ENCODE measurements at regions not wholly inside any gene's neighbourhood (a gene's known extent, or its start where the extent isn't known, plus 50 kb on each side); places are given as distances from the start of the nearest gene placed in this dataset.
"Not testable (repeated sequence)": the region's sequence is repeated elsewhere in the genome, so short reads cannot be mapped to it uniquely, and the experiment has no call there.

DNA sequence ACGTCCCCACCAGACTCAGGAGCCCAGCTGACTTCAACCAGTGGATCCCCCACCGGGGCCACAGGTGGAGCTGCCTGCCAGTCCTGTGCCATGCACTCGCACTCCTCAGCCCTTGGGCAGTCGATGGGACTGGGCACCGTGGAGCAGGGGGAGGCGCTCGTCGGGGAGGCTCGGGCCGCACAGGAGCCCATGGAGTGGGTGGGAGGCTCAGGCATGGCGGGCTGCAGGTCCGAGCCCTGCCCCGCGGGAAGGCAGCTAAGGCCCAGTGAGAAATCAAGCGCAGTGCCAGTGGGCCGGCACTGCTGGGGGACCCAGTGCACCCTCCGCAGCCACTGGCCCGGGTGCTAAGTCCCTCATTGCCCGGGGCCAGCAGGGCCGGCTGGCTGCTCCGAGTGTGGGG is 52.3 kb upstream of the LRRC30 start:
- not testable (repeated sequence) for ATAC-seq; H3K4me1 ChIP-seq (ENCODE audit: low read depth); H3K4me3 ChIP-seq; H3K9me3 ChIP-seq; H3K36me3 ChIP-seq (ENCODE audit: low read depth); DNase-seq
- intact Hi-C loops (cut with DNase I, micrococcal nuclease) = loop anchor here in 1 of 2 donors (10.0 kb wide), 3 partner anchors 144 to 634 kb away; no protein-coding TSS in a partner anchor

DNA sequence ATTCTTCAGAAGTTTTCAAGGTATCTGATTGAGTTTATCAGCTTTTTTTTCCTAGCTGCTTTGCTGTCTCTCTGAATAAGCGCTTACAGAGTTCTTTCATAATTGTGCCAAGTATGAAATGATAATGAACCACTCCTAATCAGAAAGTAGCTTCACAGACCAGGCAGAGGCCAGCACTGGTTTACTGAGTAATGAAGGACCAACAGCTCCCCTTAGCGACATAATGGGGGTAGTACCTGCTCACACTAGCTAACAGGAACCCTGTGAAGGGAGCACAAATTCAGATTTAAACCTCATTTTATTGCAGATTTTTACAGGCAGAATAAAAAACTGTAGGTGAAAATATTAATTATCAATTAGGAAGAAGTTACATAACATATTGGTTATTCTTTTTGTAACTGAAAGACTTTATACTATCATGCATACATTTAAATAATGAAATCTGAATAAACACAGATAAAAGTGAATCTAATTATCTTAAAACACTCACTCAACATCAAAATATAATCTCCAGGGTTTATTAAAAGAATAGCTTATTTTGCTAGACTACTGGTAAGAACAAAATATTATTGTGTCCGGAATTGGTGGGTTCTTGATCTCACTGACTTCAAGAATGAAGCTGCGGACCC is 53.7 kb upstream of the LRRC30 start:
- ATAC-seq = peak; percentile 52
- Histone ChIP-seq H3K9me3 (no peaks in the 10 kb centered on the region), H3K36me3 (ENCODE audit: low read depth) (no peaks in the 10 kb centered on the region), H3K4me1 (ENCODE audit: low read depth) (no peaks in the 10 kb centered on the region), H3K4me3 (no peak overlapping the region)
- DNase-seq = peak in 1 of 3 donors; percentile 38
- intact Hi-C loops (cut with DNase I, micrococcal nuclease) = loop anchor here in 1 of 2 donors (10.0 kb wide), 3 partner anchors 142 to 632 kb away; no protein-coding TSS in a partner anchor
- peak; percentile 9 for TF ChIP-seq CTCF (IDR thresholded peaks at IDR 0.05)

DNA sequence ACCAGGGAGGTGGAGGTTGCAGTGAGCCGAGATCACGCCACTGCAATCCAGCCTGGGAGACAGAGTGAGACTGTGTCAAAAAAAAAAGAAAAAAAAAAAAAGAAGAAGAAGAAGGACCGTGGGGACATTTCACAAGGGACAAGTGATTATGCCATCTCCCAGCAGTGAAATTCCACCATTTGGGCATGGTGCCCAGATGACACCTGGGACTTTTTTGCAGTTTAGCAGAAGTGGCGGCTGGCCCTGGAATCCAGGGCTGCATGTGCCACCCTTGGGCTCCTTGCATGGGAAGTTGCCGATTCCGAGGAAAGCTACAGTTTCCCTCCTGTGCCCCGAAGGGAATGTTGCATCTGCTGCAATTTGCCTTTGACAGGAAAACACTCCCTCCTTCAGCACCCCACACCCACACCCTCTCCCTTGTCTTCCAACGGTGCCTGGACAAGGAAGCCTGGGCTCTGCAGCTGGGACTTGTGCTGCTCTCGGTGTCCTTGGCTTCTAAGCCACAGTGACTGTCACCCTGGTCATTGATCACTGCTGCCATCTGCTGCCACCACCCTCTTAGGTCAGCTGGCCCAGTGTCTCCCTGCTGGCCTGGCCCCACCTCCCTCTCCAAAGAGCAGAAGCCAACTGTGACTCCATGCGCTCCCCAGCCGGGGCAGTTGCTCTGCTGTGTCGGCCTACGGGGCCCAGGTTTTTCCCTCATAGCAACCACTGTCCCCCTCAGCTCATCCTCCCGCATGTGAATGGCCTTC is 56.4 kb upstream of the LRRC30 start:
- no peaks in the 10 kb centered on the region for H3K36me3 ChIP-seq (ENCODE audit: low read depth)
- no peak for DNase-seq
- no peak for TF ChIP-seq CTCF (IDR thresholded peaks at IDR 0.05)
- no peak overlapping the region for H3K4me3 ChIP-seq
- no peaks in the 10 kb centered on the region for H3K9me3 ChIP-seq
- H3K4me1 ChIP-seq (ENCODE audit: low read depth) = no peaks in the 10 kb centered on the region
- intact Hi-C loops (cut with DNase I, micrococcal nuclease) = loop anchor here in 1 of 2 donors (10.0 kb wide), 3 partner anchors 140 to 630 kb away; no protein-coding TSS in a partner anchor
- ATAC-seq = no peak

- ATAC-seq = no peak
- H3K4me3 ChIP-seq = no peak overlapping the region
- H3K4me1 ChIP-seq (ENCODE audit: low read depth) = no peaks in the 10 kb centered on the region
- no peak for DNase-seq
- H3K9me3 ChIP-seq = no peaks in the 10 kb centered on the region
- TF ChIP-seq CTCF (IDR thresholded peaks at IDR 0.05) = no peak
- intact Hi-C loops (cut with DNase I, micrococcal nuclease) = loop anchor here in 1 of 2 donors (10.0 kb wide), 3 partner anchors 138 to 628 kb away; no protein-coding TSS in a partner anchor
- no peaks in the 10 kb centered on the region for H3K36me3 ChIP-seq (ENCODE audit: low read depth)
Observed at GRCh38 chr18:7173216-7173615, 55.6 kb upstream of the LAMA1 start.

DNA sequence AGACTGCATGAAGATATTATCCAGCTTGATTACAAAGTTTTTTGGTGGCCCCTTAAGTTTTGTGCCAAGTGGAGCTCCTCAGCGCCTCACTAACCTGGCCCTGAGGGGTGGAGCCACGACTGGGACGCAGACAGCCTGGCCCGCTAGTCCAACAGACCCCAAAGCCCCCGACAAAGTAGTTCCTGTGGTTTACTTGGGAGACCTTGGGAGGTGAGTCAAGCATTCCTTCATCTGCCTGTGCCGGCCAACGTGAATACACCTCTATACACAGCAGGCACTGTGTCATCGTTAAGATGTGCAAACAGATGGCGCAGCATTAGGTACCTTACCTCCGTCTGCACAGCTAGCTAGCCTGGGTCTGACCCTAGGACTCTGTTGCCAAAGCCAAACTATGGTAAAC is 55.0 kb upstream of the LAMA1 start:
- Histone ChIP-seq H3K36me3 (ENCODE audit: low read depth) (no peaks in the 10 kb centered on the region), H3K9me3 (no peaks in the 10 kb centered on the region), H3K4me1 (ENCODE audit: low read depth) (no peaks in the 10 kb centered on the region), H3K4me3 (no peak overlapping the region)
- no peak for TF ChIP-seq CTCF (IDR thresholded peaks at IDR 0.05)
- intact Hi-C loops (cut with DNase I, micrococcal nuclease) = loop anchor here in 1 of 2 donors (10.0 kb wide), 3 partner anchors 138 to 628 kb away; no protein-coding TSS in a partner anchor
- no peak for DNase-seq
- ATAC-seq = no peak

DNA sequence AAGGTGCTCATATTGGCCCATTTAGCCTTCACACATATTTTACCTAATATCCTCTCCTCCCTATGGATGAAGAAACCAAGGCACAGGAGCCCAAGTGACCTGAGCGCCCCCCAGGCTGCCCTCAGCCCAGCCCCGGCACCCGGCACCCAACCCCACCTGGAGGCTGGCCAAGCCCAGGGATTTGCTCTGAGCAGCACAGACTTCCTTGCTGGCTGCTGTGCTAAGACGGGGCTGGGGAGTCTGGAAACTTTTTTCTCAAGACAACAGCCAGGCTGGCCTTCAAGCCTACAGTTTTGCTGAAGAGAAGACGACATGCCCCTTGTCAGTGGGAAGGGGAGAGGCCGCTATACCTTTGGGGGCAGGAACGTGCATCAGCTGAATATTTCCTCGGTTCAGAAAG is 52.7 kb upstream of the LAMA1 start:
- intact Hi-C loops (cut with DNase I, micrococcal nuclease) = loop anchor here in 1 of 2 donors (10.0 kb wide), 3 partner anchors 135 to 625 kb away; no protein-coding TSS in a partner anchor
- DNase-seq (no peak), ATAC-seq (no peak)
- no peaks in the 10 kb centered on the region for H3K36me3 ChIP-seq (ENCODE audit: low read depth)
- no peaks in the 10 kb centered on the region for H3K4me1 ChIP-seq (ENCODE audit: low read depth)
- TF ChIP-seq CTCF (IDR thresholded peaks at IDR 0.05) = no peak
- no peak overlapping the region for H3K4me3 ChIP-seq
- no peaks in the 10 kb centered on the region for H3K9me3 ChIP-seq
